ENCODE measurements at regions not wholly inside any gene's neighbourhood (a gene's known extent, or its start where the extent isn't known, plus 50 kb on each side); places are given as distances from the start of the nearest gene placed in this dataset.

DNA sequence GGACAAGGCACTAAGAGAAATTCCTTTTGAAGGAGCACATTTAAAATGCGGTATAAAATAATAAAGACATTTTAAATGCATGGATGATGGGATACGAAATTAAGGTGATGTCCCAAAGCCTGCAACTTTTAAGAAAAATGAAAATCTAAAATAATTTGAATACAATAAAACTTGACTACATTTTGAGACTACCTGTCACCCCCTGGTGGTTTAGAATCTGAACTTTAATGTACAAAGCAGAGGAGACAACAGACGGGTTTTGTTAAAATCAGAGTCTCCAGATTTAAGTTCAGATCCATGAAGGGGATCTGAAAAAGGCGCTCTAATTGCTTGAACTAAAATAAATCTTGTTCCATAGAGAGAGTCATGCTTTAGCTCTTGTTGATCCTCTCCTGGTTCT lies 1129.3 kb upstream of the PCDH20 start:
- Histone ChIP-seq H3K9me1 (replicated peaks; ENCODE audit: control insufficient read depth, extremely low read depth, insufficient read depth, low read length) (no peaks in the 10 kb centered on the region), H4K20me1 (replicated peaks; ENCODE audit: control insufficient read depth, extremely low read depth, insufficient read depth, low read length) (no peaks in the 10 kb centered on the region), H3K27me3 (ENCODE audit: control insufficient read depth in 2 of 2, insufficient read depth in 2 of 2, low read length in 2 of 2) (no peaks in the 10 kb centered on the region), H3K27ac (ENCODE audit: insufficient read depth, low read depth, low read length) (no peak overlapping the region), H2AFZ (ENCODE audit: low read depth, low read length) (no peak overlapping the region), H3K36me3 (ENCODE audit: control insufficient read depth in 2 of 2, extremely low read depth in 1 of 2, insufficient read depth in 2 of 2, low read length in 2 of 2) (no peaks in the 10 kb centered on the region), H3K79me2 (ENCODE audit: control insufficient read depth, insufficient read depth, low read length) (no peaks in the 10 kb centered on the region), H3K9ac (replicated peaks; ENCODE audit: extremely low read depth, insufficient read depth, low read length) (no peak overlapping the region), H3K4me3 (replicated peaks in 1 of 3; ENCODE audit: insufficient read depth in 1 of 3, low read depth in 1 of 3, low read length in 3 of 3) (no peak overlapping the region), H3K9me3 (replicated peaks; ENCODE audit: control insufficient read depth, insufficient read depth, low read length) (no peaks in the 10 kb centered on the region), H3K4me1 (ENCODE audit: control insufficient read depth, extremely low read depth, insufficient read depth, low read length) (no peaks in the 10 kb centered on the region), H3K4me2 (ENCODE audit: insufficient read depth, low read length) (no peak overlapping the region)
- no peak for DNase-seq (ENCODE audit: low read depth, low spot score)
- FAIRE-seq = no peak
- no peak for TF ChIP-seq FOS (IDR thresholded peaks at IDR 0.05; ENCODE audit: borderline replicate concordance, insufficient read depth, low read length)
- no peak for TF ChIP-seq POLR2AphosphoS5 (IDR thresholded peaks at IDR 0.05; ENCODE audit: insufficient read depth, low read depth, low read length)
- no peak for TF ChIP-seq GATA2 (IDR thresholded peaks at IDR 0.05; ENCODE audit: insufficient read depth, insufficient read length, low read depth, low read length)
- TF ChIP-seq POLR2A (IDR thresholded peaks at IDR 0.05; ENCODE audit: low read depth, low read length) = no peak
- TF ChIP-seq EZH2 (IDR thresholded peaks at IDR 0.05; ENCODE audit: borderline replicate concordance, low read depth, low read length, severe bottlenecking) = no peak
- TF ChIP-seq, protein P1, sequence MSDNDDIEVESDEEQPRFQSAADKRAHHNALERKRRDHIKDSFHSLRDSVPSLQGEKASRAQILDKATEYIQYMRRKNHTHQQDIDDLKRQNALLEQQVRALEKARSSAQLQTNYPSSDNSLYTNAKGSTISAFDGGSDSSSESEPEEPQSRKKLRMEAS (IDR thresholded peaks at IDR 0.05; ENCODE audit: insufficient read depth, insufficient read length) = no peak
- TF ChIP-seq JUN (IDR thresholded peaks at IDR 0.05; ENCODE audit: borderline replicate concordance, insufficient read depth, insufficient read length, low read depth) = no peak
- TF ChIP-seq, protein P2, sequence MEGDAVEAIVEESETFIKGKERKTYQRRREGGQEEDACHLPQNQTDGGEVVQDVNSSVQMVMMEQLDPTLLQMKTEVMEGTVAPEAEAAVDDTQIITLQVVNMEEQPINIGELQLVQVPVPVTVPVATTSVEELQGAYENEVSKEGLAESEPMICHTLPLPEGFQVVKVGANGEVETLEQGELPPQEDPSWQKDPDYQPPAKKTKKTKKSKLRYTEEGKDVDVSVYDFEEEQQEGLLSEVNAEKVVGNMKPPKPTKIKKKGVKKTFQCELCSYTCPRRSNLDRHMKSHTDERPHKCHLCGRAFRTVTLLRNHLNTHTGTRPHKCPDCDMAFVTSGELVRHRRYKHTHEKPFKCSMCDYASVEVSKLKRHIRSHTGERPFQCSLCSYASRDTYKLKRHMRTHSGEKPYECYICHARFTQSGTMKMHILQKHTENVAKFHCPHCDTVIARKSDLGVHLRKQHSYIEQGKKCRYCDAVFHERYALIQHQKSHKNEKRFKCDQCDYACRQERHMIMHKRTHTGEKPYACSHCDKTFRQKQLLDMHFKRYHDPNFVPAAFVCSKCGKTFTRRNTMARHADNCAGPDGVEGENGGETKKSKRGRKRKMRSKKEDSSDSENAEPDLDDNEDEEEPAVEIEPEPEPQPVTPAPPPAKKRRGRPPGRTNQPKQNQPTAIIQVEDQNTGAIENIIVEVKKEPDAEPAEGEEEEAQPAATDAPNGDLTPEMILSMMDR (IDR thresholded peaks at IDR 0.05; ENCODE audit: extremely low read depth in 1 of 2, insufficient read depth in 1 of 2, low read depth in 1 of 2, low read length in 2 of 2) = no peak
- TF ChIP-seq MYC (IDR thresholded peaks at IDR 0.05; ENCODE audit: low read depth, low read length) = no peak
- BruUV-seq (replicated peaks) = no TSS peak
- intact Hi-C loops (cut with micrococcal nuclease) (no loop called here), dilution Hi-C loops (cut with MboI; ENCODE audit: extremely low pct_ligation_motif_present, low sequenced_read_pairs) (no loop called here)
- ChIA-PET POLR2A (no interaction called here), CTCF (no interaction called here)

Data from endothelial cell of umbilical vein (primary cell).